BLaER1 (cell line): ENCODE measurements at regions not wholly inside any gene's neighbourhood (a gene's known extent, or its start where the extent isn't known, plus 50 kb on each side); places are given as distances from the start of the nearest gene placed in this dataset.
"Not testable (repeated sequence)": the region's sequence is repeated elsewhere in the genome, so short reads cannot be mapped to it uniquely, and the experiment has no call there.

ENCODE experiments used
- H3K27ac ChIP-seq: shearing (Covaris generic); formaldehyde crosslinking; 2 replicates; pipeline ENCODE4 v1.8.1; 2022
- H3K27me3 ChIP-seq: shearing (Covaris generic); formaldehyde crosslinking; 2 replicates; pipeline ENCODE4 v1.8.1; 2022
- H3K36me3 ChIP-seq: shearing (Covaris generic); formaldehyde crosslinking; 2 replicates; pipeline ENCODE4 v1.8.1; 2022
- H3K4me1 ChIP-seq: shearing (Covaris generic); formaldehyde crosslinking; 2 replicates; pipeline ENCODE4 v1.8.1; 2022
- H3K4me2 ChIP-seq: shearing (Covaris generic); formaldehyde crosslinking; 2 replicates; pipeline ENCODE4 v1.8.1; 2022
- H3K4me3 ChIP-seq: shearing (Covaris generic); formaldehyde crosslinking; 2 replicates; pipeline ENCODE4 v1.8.1; 2022
- H3K9ac ChIP-seq: shearing (Covaris generic); formaldehyde crosslinking; 2 replicates; pipeline ENCODE4 v1.8.1; 2022
- H3K9me3 ChIP-seq: shearing (Covaris generic); formaldehyde crosslinking; 2 replicates; pipeline ENCODE4 v1.8.1; 2022
- H4K20me1 ChIP-seq: shearing (Covaris generic); formaldehyde crosslinking; 2 replicates; pipeline ENCODE4 v1.8.1; 2022
- Cebpa-rat ChIP-seq: shearing (Covaris generic); IDR thresholded peaks from 2 replicates; pipeline ENCODE4 v1.8.1; 2022

DNA sequence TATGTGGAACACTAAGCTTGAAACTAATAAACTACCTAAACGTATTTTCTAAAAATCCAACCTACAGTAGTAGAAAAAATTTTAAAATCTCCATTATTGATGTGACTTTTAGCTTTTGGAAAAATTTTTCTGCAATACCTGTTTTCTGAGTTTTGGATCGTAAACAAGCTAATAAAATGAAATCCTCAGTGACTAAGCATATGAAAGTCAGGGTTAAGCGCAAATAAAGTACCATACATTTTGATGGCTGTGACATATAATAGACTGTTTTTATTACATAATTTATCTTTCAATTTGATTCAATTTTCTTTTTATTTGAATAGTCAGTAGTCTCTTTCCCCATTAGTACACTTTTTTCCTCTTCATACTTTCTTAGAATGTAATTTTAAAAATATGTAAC lies 683.6 kb downstream of the NUP35 start:
- no peaks in the 10 kb centered on the region for H3K4me1 ChIP-seq
- no peaks in the 10 kb centered on the region for H4K20me1 ChIP-seq
- H3K9me3 ChIP-seq, result peaks cover 8% of the 10 kb centered on the region; the same call in 1 of the 2 replicates
- no peak for TF ChIP-seq Cebpa-rat
- H3K27ac ChIP-seq, result no peak overlapping the region
- H3K27me3 ChIP-seq, result no peaks in the 10 kb centered on the region
- no peak overlapping the region for H3K4me3 ChIP-seq
- no peak overlapping the region for H3K4me2 ChIP-seq
- no peak overlapping the region for H3K9ac ChIP-seq
- no peaks in the 10 kb centered on the region for H3K36me3 ChIP-seq

DNA sequence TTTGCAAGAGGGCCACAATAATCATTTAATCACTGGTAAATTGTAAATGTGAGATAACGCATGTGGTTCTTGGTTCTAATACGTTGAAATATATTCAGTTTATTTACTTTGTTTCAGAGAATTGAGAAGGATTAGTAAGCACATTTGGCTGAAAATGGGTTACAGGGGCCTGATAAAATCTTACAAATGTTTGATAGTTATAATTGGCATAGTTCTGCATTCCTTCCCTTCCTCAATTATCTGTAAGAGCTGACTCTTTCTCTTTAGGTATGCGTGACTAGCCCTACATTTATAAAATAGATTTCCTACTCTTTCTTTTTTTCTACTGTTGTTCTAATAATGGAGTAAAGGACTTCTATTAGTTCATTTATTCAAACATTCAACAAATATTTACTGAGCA lies 685.2 kb downstream of the NUP35 start:
- no peak for TF ChIP-seq Cebpa-rat
- Histone ChIP-seq H3K36me3 (no peaks in the 10 kb centered on the region), H4K20me1 (no peaks in the 10 kb centered on the region), H3K9ac (no peak overlapping the region), H3K9me3 (no peaks in the 10 kb centered on the region), H3K27me3 (no peaks in the 10 kb centered on the region), H3K4me2 (no peak overlapping the region), H3K4me1 (no peaks in the 10 kb centered on the region), H3K4me3 (no peak overlapping the region), H3K27ac (no peak overlapping the region)

DNA sequence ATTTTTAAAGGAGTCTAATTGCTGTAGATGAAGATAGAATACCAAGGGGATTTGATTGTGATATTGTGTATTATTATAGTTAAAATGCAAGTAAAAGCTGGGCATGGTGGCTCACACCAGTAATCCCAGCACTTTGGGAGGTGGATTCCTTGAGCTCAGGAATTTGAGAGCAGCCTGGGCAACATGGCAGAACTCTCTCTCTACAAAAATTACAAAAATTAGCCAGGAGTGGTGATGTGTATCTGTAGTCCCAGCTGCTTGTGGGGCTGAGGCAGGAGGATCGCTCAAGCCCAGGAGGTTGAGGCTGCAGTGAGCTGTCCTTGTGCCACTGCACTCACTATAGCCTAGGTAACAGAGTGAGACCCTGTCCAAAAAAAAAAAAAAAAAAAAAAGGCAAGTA lies 687.0 kb downstream of the NUP35 start:
- H3K27ac ChIP-seq, result no peak overlapping the region
- no peaks in the 10 kb centered on the region for H3K36me3 ChIP-seq
- no peak overlapping the region for H3K9ac ChIP-seq
- H3K4me2 ChIP-seq, result no peak overlapping the region
- H4K20me1 ChIP-seq, result no peaks in the 10 kb centered on the region
- no peak for TF ChIP-seq Cebpa-rat
- no peak overlapping the region for H3K4me3 ChIP-seq
- H3K27me3 ChIP-seq, result no peaks in the 10 kb centered on the region
- no peaks in the 10 kb centered on the region for H3K4me1 ChIP-seq
- no peaks in the 10 kb centered on the region for H3K9me3 ChIP-seq

DNA sequence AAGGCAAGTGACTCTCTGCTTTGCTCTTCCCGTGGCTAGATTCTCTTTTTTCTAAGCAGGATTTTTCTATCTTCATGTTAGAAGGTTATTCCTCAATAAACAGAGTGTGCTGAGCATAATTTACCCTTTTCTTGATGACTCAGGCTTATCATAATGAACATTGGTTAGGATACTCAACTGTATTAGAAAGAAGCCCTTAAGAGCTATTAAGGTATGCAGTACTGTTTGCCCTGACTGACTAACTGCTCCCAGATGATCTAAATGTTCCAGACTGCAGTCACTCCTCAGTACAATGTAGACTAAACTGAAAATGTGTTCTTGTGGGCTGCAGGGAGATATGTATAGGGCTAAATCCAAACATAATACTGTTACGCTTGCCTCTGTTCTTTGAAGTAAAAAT lies 687.8 kb downstream of the NUP35 start:
- H3K27ac ChIP-seq, result no peak overlapping the region
- H3K9me3 ChIP-seq, result no peaks in the 10 kb centered on the region
- TF ChIP-seq Cebpa-rat, result no peak
- H3K36me3 ChIP-seq, result no peaks in the 10 kb centered on the region
- no peaks in the 10 kb centered on the region for H3K4me1 ChIP-seq
- H3K4me3 ChIP-seq, result no peak overlapping the region
- H3K9ac ChIP-seq, result no peak overlapping the region
- no peaks in the 10 kb centered on the region for H3K27me3 ChIP-seq
- no peak overlapping the region for H3K4me2 ChIP-seq
- no peaks in the 10 kb centered on the region for H4K20me1 ChIP-seq

DNA sequence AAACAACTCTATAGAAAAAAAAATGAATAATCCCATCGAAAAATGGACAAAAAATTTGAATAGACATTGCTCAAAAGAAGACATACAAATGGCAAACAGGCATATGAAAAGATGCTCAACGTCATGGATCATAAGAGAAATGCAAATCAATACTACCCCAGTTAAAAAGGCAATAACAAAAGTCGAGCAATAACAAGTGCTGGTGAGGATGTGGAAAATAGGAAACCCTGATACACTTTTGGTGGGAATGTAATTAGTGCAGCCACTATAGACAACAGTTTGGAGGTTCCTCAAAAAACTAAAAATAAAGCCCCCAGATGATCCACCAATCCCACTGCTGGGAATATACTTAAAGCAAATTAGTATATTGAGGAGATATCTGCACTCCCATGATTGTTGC lies 701.5 kb downstream of the NUP35 start:
- Histone ChIP-seq H3K27ac (no peak overlapping the region), H3K4me3 (no peak overlapping the region), H3K36me3 (no peaks in the 10 kb centered on the region), H3K4me1 (no peaks in the 10 kb centered on the region), H3K4me2 (no peak overlapping the region), H4K20me1 (no peaks in the 10 kb centered on the region), H3K27me3 (no peaks in the 10 kb centered on the region), H3K9me3 (peaks cover 21% of the 10 kb centered on the region), H3K9ac (no peak overlapping the region)
- no peak for TF ChIP-seq Cebpa-rat

DNA sequence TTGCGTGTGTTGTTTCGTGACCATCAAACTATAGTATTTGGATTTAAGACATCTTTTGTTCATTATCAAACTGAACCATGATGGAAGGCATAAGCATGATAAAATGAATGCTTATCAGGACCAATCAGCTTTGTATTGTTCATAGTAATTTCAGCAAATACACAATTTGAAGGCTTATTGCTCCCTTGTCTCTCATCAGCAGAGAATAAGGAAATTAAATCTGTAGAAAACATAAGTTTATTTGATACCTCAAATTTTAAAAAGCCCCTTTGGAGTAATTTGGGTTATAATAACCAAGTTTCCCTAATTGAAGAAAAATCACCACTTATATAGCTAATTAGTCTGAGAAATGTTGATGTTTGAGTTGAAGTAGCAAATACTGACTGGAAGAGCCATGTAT lies 705.7 kb downstream of the NUP35 start:
- Histone ChIP-seq H3K9ac (no peak overlapping the region), H3K36me3 (no peaks in the 10 kb centered on the region), H3K27me3 (no peaks in the 10 kb centered on the region), H4K20me1 (no peaks in the 10 kb centered on the region), H3K4me3 (no peak overlapping the region), H3K4me1 (no peaks in the 10 kb centered on the region), H3K4me2 (no peak overlapping the region), H3K9me3 (peaks cover 21% of the 10 kb centered on the region), H3K27ac (no peak overlapping the region)
- TF ChIP-seq Cebpa-rat, result no peak

DNA sequence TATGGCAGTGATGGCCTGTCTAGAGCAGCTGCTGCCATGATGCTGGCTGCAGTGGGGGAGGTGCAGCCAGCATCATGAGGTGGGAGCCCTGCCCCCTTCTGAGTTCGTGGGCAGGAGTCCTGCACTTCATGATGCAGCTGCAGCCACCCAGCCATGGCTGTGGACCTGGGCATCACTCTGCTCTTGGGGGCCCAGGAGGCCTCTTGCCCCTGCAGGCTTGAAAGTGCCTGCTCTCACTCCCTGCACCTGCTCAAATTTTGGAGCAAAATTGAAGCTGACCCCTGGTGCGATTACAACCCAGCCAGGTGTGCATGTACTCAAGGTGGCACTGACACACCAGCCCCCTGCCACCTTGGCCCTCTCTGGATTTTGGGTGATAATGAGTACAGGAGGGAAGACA lies 712.9 kb downstream of the NUP35 start:
- TF ChIP-seq Cebpa-rat, result no peak
- no peaks in the 10 kb centered on the region for H3K4me1 ChIP-seq
- H3K36me3 ChIP-seq, result no peaks in the 10 kb centered on the region
- H4K20me1 ChIP-seq, result no peaks in the 10 kb centered on the region
- no peak overlapping the region for H3K27ac ChIP-seq
- H3K9me3 ChIP-seq, result no peaks in the 10 kb centered on the region; the same call in 1 of the 2 replicates
- H3K4me2 ChIP-seq, result no peak overlapping the region
- no peaks in the 10 kb centered on the region for H3K27me3 ChIP-seq
- no peak overlapping the region for H3K4me3 ChIP-seq
- no peak overlapping the region for H3K9ac ChIP-seq

DNA sequence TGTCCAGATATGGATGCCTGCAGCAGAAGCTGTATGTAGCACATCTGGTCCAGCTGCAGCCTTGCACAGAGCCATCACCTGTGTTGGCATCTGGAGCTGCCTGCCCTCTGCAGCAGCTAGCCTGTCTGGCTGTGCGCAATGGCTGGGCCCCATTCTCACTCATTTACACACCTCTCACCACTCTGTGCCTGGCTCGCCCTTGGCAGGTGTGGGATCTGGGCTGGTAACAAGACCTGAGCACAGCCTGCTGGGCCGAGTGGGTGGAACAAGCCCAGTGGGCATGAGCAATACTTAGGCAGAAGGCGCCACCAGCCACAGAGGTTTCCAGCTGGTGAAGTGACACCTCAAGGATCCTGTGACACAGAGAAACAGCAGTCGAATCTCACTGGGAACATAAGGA lies 714.1 kb downstream of the NUP35 start:
- Histone ChIP-seq H3K27ac (no peak overlapping the region), H3K27me3 (no peaks in the 10 kb centered on the region), H3K4me2 (no peak overlapping the region), H3K36me3 (no peaks in the 10 kb centered on the region), H3K9me3 (no peaks in the 10 kb centered on the region; the same call in 1 of the 2 replicates), H3K4me1 (no peaks in the 10 kb centered on the region), H3K4me3 (no peak overlapping the region), H3K9ac (no peak overlapping the region), H4K20me1 (no peaks in the 10 kb centered on the region)
- no peak for TF ChIP-seq Cebpa-rat

DNA sequence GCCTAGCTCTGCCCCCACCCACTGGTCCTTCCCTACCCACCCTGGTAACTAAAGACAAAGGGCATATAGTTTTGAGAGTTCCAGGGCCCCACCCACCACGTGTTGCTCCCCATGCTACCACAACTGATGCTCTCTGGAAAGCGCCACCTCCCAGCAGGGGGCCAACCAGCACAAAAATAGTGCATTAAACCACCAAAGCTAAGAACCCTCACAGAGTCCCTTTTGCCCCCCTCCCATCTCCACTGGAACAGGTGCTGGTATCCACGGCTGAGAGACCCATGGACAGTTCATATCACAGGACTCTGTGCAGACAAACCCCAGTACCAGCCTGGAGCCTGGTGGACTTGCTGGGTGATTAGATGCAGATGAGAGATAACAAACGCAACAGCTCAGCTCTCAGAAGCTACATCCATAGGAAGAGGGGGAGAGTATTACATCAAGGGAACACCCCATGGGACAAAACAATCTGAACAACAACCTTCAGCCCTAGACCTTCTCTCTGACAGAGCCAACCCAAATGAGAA lies 715.9 kb downstream of the NUP35 start:
- Histone ChIP-seq H3K9me3 (no peaks in the 10 kb centered on the region; the same call in 1 of the 2 replicates), H3K36me3 (no peaks in the 10 kb centered on the region), H3K27me3 (no peaks in the 10 kb centered on the region), H3K27ac (no peak overlapping the region), H3K4me3 (no peak overlapping the region), H3K4me1 (no peaks in the 10 kb centered on the region), H3K4me2 (no peak overlapping the region), H3K9ac (no peak overlapping the region), H4K20me1 (no peaks in the 10 kb centered on the region)
- TF ChIP-seq Cebpa-rat, result no peak

DNA sequence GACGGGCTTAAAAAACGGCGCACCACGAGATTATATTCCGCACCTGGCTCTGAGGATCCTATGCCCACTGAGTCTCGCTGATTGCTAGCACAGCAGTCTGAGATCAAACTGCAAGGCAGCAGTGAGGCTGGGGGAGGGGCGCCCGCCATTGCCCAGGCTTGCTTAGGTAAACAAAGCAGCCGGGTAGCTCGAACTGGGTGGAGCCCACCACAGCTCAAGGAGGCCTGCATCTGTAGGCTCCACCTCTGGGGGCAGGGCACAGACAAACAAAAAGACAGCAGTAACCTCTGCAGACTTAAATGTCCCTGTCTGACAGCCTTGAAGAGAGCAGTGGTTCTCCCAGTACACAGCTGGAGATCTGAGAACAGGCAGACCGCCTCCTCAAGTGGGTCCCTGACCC lies 725.6 kb downstream of the NUP35 start:
- H3K4me1 ChIP-seq, H3K9ac ChIP-seq, H3K4me3 ChIP-seq, H3K4me2 ChIP-seq, H4K20me1 ChIP-seq, H3K27me3 ChIP-seq, H3K9me3 ChIP-seq, H3K27ac ChIP-seq, H3K36me3 ChIP-seq: not testable (repeated sequence)

DNA sequence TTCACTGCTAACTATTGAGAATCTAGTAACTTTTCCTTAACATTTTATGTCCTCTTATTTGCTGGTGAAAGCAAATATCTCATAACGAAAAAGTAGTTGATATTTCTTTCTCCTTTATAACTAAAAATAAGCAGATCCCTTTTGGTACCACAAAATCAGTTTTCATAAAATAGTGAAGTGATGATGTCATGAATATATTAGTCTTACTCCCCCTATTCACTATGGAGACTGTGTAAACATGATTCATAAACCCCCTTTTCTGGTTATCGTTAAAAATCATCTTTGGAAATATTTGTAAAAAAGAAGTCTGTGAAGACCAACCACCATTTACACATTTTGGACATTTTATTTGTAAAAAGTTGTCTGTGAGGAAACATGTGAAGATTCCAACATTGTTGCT lies 734.9 kb downstream of the NUP35 start:
- H3K27ac ChIP-seq, result no peak overlapping the region
- no peak overlapping the region for H3K9ac ChIP-seq
- H3K36me3 ChIP-seq, result no peaks in the 10 kb centered on the region
- H3K4me1 ChIP-seq, result no peaks in the 10 kb centered on the region
- H4K20me1 ChIP-seq, result no peaks in the 10 kb centered on the region
- H3K4me2 ChIP-seq, result no peak overlapping the region
- H3K9me3 ChIP-seq, result no peaks in the 10 kb centered on the region
- no peak overlapping the region for H3K4me3 ChIP-seq
- no peaks in the 10 kb centered on the region for H3K27me3 ChIP-seq
- no peak for TF ChIP-seq Cebpa-rat
